Right lobe of liver (tissue), 4 donors: ENCODE measurements at regions not wholly inside any gene's neighbourhood (a gene's known extent, or its start where the extent isn't known, plus 50 kb on each side); places are given as distances from the start of the nearest gene placed in this dataset.

Experiments used
- CTCF ChIP-seq, 4 donors: fragments of 200-600 bp in 3 of 4; fragments of 450-650 bp in 1 of 4; IDR thresholded peaks; one replicate each; pipeline versions ENCODE4 v1.5.1 to v1.8.0; 2016 to 2022; ENCODE audit warnings: antibody characterized with exemption in 4 of 4, mild to moderate bottlenecking in 2 of 4
- POLR2A ChIP-seq: fragments of 450-650 bp; IDR thresholded peaks from one replicate; pipeline ENCODE4 v1.6.1; 2017; ENCODE audit warnings: antibody characterized with exemption, mild to moderate bottlenecking
- donor health status: DM: no; HTN: no; CAD: no.
- donor health status: DM: no; HTN: no; CAD: no.
- donor health status: DM: no; HTN: yes; CAD: no.

DNA sequence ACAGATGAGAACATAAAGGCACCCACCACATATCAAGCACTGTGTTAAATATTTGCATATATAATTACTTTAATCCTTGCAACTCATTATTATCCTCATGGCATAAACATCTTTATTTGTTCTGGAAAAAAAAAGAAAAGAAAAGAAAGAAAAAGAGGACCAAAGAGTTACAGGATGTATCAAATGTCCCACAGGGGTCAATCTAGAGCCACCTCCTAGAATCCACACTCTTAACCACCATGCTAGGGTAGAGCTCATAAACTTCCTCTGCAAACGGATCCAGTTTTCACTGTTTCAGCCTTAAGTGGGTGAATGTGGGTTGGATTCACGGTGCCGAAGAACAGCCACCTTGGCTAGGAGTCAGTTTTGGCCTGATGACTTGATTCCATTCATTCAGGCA, 171.1 kb upstream of the PPARGC1A start:
- TF ChIP-seq CTCF (IDR thresholded peaks at IDR 0.05) (no peak), POLR2A (no peak)
